ENCODE measurements at regions not wholly inside any gene's neighbourhood (a gene's known extent, or its start where the extent isn't known, plus 50 kb on each side); places are given as distances from the start of the nearest gene placed in this dataset.

GRCh38 chr11:122343210-122343609 is 227.2 kb upstream of the BLID start:
- intact Hi-C loops (cut with DNase I): no loop called here
- no peak for TF ChIP-seq POLR2A (IDR thresholded peaks at IDR 0.05)
- no peak for TF ChIP-seq CTCF (IDR thresholded peaks at IDR 0.05)
- DNase-seq: no peak
- Histone ChIP-seq H3K9me3 (no peaks in the 10 kb centered on the region), H3K27ac (no peak overlapping the region), H3K4me1 (no peaks in the 10 kb centered on the region), H3K36me3 (replicated peaks in 1 of 2; ENCODE audit: insufficient read depth in 1 of 2, low read depth in 2 of 2) (no peaks in the 10 kb centered on the region), H3K27me3 (no peaks in the 10 kb centered on the region), H3K4me3 (no peak overlapping the region)
- 45 to 57% methylated on average over 3 of the region's 3 CpGs for WGBS, 2 donors
- no peak for ATAC-seq

- no peaks in the 10 kb centered on the region for H3K27me3 ChIP-seq
- H3K36me3 ChIP-seq (replicated peaks in 1 of 2; ENCODE audit: insufficient read depth in 1 of 2, low read depth in 2 of 2): no peaks in the 10 kb centered on the region
- H3K4me3 ChIP-seq: no peak overlapping the region
- intact Hi-C loops (cut with DNase I): no loop called here
- ATAC-seq: no peak
- no peak overlapping the region for H3K27ac ChIP-seq
- H3K9me3 ChIP-seq: no peaks in the 10 kb centered on the region
- TF ChIP-seq POLR2A (IDR thresholded peaks at IDR 0.05) (no peak), CTCF (IDR thresholded peaks at IDR 0.05) (no peak)
- WGBS, 2 donors: 79 to 89% methylated on average over 4 of the region's 4 CpGs
- no peak for DNase-seq
- H3K4me1 ChIP-seq: no peaks in the 10 kb centered on the region
These were observed 226.2 kb upstream of the BLID start for GRCh38 chr11:122342089-122342744.

- DNase-seq (no peak), ATAC-seq (no peak)
- Histone ChIP-seq H3K36me3 (replicated peaks in 1 of 2; ENCODE audit: insufficient read depth in 1 of 2, low read depth in 2 of 2) (no peaks in the 10 kb centered on the region), H3K27me3 (no peaks in the 10 kb centered on the region), H3K4me1 (no peaks in the 10 kb centered on the region), H3K4me3 (no peak overlapping the region), H3K27ac (no peak overlapping the region), H3K9me3 (no peaks in the 10 kb centered on the region)
- intact Hi-C loops (cut with DNase I): no loop called here
- 74 to 76% methylated on average over 2 of the region's 2 CpGs for WGBS, 2 donors
- TF ChIP-seq CTCF (IDR thresholded peaks at IDR 0.05) (no peak), POLR2A (IDR thresholded peaks at IDR 0.05) (no peak)
These were observed 225.5 kb upstream of the BLID start for GRCh38 chr11:122341477-122341876.

- WGBS, 2 donors: 63 to 73% methylated on average over 3 of the region's 3 CpGs
- intact Hi-C loops (cut with DNase I): no loop called here
- ATAC-seq: no peak
- no peaks in the 10 kb centered on the region for H3K9me3 ChIP-seq
- H3K4me3 ChIP-seq: no peak overlapping the region
- no peaks in the 10 kb centered on the region for H3K4me1 ChIP-seq
- H3K27me3 ChIP-seq: no peaks in the 10 kb centered on the region
- no peak for TF ChIP-seq CTCF (IDR thresholded peaks at IDR 0.05)
- TF ChIP-seq POLR2A (IDR thresholded peaks at IDR 0.05): no peak
- no peak for DNase-seq
- H3K27ac ChIP-seq: no peak overlapping the region
- no peaks in the 10 kb centered on the region for H3K36me3 ChIP-seq (replicated peaks in 1 of 2; ENCODE audit: insufficient read depth in 1 of 2, low read depth in 2 of 2)
These were observed 224.7 kb upstream of the BLID start for GRCh38 chr11:122340607-122341290.

All from body of pancreas (tissue), 4 donors.